HL-60/S4 treated with retinoic acid at 250 ng/mL for 4 days and 3 days (cell line): ENCODE measurements at regions not wholly inside any gene's neighbourhood (a gene's known extent, or its start where the extent isn't known, plus 50 kb on each side); places are given as distances from the start of the nearest gene placed in this dataset.

Experiments
- in situ Hi-C: fragments of 300-500 bp; cut with MboI; formaldehyde crosslinking; loops from 2 replicates; pipeline ENCODE4 v1.7.0; 2022; ENCODE audit warnings: low sequenced_read_pairs

GRCh38 chr6:41404182-41404845, 68.9 kb downstream of the NCR2 start:
- in situ Hi-C loops = no loop called here

- in situ Hi-C loops = no loop called here
Observed at GRCh38 chr6:41405941-41406727, 70.7 kb downstream of the NCR2 start.

GRCh38 chr6:41406728-41407489, 71.5 kb downstream of the NCR2 start:
- in situ Hi-C loops = no loop called here

- in situ Hi-C loops = no loop called here
Observed at GRCh38 chr6:41408576-41408975, 73.2 kb downstream of the NCR2 start.

DNA sequence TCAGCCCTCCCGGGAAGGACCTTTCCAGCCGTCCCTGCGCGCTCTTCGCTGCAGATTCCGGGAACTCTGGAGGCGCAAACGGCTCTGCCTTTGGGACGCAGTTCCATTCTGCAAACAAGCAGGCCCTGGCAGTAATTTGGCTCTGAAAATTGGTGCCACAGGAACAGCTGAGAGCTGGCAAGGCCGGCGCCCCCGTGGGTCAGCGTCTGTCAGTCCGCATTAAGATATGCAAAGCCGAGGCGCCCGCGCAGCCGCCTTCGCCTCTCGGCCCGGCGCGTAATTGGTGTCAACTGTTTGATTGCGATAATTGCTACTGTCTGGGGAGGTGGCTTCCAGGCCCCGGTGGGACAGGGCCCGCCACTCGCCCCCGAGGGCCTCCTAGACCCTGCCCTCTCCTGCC, 73.6 kb downstream of the NCR2 start:
- in situ Hi-C loops = no loop called here

DNA sequence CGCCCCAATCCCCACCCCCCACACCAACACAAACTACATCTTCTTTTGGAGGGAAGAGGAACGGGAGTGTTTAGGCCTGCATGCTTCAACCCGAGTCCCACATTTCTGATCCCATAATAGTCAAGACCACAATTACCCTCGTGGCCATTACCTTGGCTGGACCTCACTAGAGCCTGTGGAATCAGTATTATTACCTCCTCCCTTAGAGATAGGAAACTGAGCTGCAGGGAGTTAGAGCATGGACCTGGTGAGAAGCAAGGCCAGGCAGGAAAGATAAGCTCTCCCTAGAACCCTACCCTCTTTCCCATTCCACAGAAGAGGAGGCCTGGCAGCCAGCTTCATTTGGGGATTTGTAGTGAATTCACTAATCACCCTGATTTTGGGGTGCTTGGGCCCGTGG, 74.1 kb downstream of the NCR2 start:
- in situ Hi-C loops = no loop called here

GRCh38 chr6:41411961-41412360, 76.6 kb downstream of the NCR2 start:
- in situ Hi-C loops = no loop called here

- in situ Hi-C loops = no loop called here
Observed at GRCh38 chr6:41413250-41413649, 77.8 kb downstream of the NCR2 start.

- in situ Hi-C loops = no loop called here
Observed at GRCh38 chr6:41416501-41416837, 81.1 kb downstream of the NCR2 start.

GRCh38 chr6:41418741-41419140, 83.3 kb downstream of the NCR2 start:
- in situ Hi-C loops = no loop called here

- in situ Hi-C loops = no loop called here
Observed at GRCh38 chr6:41419385-41419784, 84.0 kb downstream of the NCR2 start.

GRCh38 chr6:41420186-41420585, 84.8 kb downstream of the NCR2 start:
- in situ Hi-C loops = no loop called here

- in situ Hi-C loops = no loop called here
Observed at GRCh38 chr6:41422161-41422560, 86.8 kb downstream of the NCR2 start.

DNA sequence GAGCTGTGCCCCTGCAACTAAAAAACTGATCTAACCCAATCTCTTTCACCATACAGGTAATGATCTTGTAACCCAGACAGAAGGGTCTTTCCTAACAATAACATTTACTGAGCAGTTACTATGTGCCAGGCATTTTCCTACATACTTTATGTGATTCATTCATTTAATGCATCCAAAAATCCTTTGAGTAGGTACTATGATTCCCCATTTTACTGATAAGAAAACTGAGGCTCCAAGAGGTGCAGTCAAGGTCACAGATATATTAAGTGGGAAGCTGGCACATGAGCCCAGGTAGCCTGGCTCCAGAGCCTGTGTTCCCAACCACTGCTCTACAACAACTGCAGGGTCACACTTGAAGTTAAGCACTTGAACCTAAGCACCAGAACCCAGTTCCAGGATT, 87.6 kb downstream of the NCR2 start:
- in situ Hi-C loops = no loop called here

DNA sequence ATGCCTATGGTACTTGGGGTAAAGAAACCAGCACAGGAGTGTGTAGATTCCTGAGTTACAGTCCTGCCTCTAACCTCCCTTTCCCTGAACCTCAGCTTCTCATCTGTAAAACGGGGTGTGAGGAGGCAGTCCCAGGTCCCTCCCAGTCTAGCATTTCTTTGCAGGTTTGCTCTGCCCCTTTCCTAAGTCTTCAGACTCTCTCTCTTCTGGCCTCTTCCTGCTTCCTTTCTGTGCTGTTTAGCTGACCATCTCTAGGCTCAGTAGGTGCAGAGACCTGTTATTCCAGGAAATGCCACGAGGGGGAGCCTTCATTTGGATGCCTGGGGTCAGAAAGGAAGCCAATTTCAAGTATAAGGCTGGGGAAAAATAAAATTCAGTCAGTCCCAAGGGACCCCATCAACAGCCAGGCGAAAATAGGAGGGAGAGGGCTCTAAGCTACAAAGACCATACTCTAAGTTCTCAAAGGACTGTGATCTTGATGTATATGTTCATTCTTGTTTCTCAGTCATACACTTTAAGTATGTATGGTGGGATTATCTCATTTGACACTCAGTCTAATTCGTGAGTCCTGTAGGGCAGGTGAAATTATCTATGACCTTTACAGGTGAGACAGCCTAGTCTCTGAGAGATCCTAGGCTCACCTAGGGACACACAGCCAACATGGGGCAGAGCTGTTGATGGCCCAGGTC, 89.1 kb downstream of the NCR2 start:
- in situ Hi-C loops = no loop called here

GRCh38 chr6:41425511-41425910, 90.1 kb downstream of the NCR2 start:
- in situ Hi-C loops = no loop called here

DNA sequence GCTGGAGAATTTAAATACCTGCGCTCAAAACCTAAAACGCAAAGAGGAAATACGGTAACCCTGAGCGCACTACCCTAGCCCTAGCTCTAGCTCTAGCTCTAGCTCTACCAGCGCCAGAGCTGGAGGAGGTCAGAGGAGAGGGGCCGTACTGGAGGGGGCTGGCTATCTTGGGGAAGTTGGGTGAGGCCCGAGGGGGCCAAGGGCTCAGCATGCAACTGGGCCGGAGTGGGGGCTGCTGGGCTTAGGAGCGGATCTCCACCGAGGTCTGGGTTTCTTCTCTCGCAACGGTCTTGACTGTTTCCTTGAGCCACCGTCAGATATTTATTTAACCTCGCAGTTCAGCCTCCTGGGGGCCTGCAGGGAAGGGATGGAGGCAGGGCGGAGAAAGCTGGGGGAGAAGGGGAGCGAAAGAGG, 91.0 kb downstream of the NCR2 start:
- in situ Hi-C loops = no loop called here

DNA sequence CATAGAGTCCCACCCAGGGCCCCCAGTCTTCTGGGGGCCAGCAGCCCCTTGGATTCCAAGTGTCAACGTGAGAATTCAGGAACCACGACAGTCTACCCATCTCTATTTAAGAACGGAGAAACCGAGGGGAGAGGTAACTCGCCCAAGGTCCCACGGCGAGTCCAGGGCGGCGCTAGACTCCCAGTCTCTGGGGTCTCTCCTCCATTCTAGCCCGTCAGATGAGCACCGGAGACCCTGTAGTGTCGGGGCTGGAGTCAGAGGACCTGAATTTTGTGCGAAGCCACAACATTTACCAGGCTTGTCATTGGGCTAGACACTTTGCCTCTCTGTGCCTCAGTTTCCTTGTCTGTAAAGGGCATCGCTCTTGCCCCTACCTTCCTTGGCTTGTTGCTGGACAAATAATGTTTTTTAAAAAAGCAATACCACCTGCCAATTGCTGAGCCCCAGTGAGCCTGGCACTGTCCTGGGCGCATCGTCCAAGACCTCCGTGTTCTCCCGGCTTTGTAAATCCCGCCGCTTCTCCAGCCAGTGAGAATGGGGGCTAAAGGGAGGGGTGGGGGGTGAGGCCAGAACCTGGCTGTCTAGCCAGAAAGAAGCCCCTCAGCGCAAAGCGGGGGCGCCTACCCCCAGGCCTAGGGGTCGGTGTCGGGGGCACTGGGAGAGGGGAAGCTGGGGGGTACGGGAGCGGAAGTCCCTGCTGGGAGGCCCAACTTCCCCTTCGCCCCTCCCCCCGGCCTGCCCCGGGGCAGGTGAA, 91.7 kb downstream of the NCR2 start:
- in situ Hi-C loops = no loop called here

DNA sequence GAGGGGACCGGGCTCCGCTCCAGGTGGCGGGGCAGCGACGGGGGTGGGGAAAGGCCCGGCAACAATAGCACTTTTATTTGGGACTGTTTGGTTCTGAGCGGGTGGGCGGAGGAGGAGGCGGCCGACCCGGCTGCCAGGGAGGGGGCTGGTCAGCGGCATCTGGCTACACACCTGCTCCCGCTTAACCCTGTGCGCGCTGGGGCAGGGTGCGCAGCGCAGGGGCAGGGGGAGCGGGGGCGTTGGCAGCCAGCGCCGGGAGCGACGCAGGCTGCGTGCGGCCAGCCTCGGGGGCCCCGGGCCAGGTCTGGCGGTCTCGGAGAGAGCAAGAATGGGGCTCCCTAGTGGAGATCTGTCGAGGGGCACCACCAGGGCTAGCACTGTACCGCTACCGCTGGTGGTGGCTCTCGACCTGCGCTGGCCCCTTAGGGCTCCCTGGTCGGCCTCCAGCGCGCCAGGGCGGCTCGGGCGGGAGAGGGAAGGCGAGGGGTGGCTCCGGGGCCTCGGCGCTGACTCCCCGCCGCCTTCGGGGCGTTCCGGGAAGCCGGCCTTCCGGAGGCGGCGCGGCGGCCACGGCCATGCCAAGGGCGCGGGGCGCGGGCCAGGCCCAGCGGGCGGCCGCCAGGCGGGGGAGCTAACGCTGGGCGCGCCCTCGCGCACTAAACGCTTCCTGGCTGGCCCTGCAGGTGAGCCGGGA, 92.4 kb downstream of the NCR2 start:
- in situ Hi-C loops = no loop called here

DNA sequence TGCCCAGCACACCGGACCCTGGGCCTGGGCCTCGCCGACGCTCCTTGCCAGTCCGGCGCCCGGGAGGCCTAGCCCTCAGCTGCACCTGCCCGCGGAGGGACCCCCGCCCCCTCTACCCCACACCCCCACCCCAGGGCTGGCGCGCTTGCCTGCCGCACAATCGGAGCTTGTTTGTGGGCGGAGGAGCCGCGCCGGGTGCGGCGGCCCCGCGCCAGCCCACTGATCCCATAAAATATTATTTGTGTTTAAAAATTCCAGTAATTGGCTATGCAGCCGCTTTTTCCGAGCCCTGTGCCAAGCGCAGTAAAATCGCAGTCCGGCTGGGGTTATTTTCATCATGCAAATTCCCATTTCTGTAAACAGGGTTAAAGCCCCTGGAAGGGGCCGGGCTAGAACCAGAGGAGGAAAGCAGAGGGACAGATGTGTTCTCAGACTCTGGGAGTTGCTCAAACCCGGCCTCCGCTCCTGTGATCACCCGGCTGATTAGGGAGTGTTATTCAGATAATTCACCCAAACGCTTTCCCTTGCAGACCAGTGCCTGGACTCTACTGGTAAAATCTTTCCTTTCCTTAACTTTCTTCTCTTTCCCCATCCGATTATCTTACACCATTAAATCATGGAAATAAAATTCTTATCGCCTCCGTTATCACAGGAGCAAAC, 93.1 kb downstream of the NCR2 start:
- in situ Hi-C loops = no loop called here
